ENCODE measurements at regions not wholly inside any gene's neighbourhood (a gene's known extent, or its start where the extent isn't known, plus 50 kb on each side); places are given as distances from the start of the nearest gene placed in this dataset.
A peak's percentile ranks its signal among the peaks of the same experiment; 100 is the strongest.

DNA sequence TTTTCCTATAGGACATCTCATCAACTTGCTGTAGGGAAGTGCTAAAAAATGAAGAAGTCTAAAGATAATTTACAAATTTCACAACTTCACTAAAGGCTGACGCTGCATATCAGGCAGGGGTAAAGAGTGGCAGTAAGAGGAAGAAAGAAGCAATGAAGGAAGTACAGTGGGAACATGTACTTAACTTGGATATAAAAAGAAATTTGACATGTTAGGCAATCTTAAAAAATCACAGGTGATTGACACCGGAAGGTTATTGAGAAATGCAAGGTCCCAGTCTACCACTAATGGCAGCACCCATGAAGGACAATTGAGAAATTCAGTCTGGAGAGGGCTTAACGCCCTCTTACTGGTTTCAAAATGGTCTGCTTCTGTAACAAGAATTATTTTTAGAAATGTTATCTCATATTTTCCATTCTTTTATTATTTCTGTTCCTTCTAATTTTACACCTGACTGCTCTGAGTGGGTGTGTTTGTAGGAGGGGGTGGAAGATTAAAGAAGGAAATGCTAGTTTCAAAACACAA lies 358.1 kb downstream of the KCNJ2 start:
- peaks cover 0 to 29% (median 8%) of the 10 kb centered on the region in 9 donors for H3K4me1 ChIP-seq
- peak overlapping the region in 6 of 10 donors; percentile 27 to 71 (median 52) for H3K27ac ChIP-seq
- TF ChIP-seq, protein P1, sequence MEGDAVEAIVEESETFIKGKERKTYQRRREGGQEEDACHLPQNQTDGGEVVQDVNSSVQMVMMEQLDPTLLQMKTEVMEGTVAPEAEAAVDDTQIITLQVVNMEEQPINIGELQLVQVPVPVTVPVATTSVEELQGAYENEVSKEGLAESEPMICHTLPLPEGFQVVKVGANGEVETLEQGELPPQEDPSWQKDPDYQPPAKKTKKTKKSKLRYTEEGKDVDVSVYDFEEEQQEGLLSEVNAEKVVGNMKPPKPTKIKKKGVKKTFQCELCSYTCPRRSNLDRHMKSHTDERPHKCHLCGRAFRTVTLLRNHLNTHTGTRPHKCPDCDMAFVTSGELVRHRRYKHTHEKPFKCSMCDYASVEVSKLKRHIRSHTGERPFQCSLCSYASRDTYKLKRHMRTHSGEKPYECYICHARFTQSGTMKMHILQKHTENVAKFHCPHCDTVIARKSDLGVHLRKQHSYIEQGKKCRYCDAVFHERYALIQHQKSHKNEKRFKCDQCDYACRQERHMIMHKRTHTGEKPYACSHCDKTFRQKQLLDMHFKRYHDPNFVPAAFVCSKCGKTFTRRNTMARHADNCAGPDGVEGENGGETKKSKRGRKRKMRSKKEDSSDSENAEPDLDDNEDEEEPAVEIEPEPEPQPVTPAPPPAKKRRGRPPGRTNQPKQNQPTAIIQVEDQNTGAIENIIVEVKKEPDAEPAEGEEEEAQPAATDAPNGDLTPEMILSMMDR (IDR thresholded peaks at IDR 0.05), result no peak
- ATAC-seq, result peak; percentile 63 to 95 (median 76)
- intact Hi-C loops (cut with DNase I), result loop anchor here in 2 of 10 donors (10.0 kb wide), 3 partner anchors 53 to 353 kb away; no protein-coding TSS in a partner anchor
- no peaks in the 10 kb centered on the region for H3K27me3 ChIP-seq
- H3K4me3 ChIP-seq, result no peak overlapping the region
- 51 to 53% methylated on average over 3 of the region's 3 CpGs for WGBS, 2 donors
- DNase-seq, result no peak
- no peaks in the 10 kb centered on the region for H3K36me3 ChIP-seq
- no peaks in the 10 kb centered on the region for H3K9me3 ChIP-seq

DNA sequence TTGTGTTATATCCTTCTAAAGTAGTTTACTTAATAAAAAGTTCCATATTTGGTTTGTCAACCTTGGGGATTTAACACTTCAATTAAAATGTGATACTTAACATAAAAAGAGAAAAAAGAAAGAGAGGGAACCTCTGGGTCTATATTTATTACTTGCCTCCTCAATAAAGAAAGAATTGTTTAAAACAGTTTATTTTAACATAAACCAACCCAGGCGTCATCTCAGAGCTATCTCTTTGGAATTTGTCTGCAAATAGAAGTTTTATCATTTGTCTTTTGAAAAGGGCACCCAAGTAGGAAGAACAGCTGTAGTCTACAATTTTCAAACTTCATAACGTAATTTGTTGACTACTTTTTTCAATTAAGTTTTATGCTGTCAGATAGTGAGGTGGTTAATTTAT lies 364.1 kb downstream of the KCNJ2 start:
- no peak for ATAC-seq
- DNase-seq, result no peak
- Histone ChIP-seq H3K4me1 (peaks cover 0 to 2% (median 0%) of the 10 kb centered on the region in 9 donors), H3K4me3 (no peak overlapping the region), H3K36me3 (no peaks in the 10 kb centered on the region), H3K27ac (no peak overlapping the region), H3K9me3 (no peaks in the 10 kb centered on the region), H3K27me3 (no peaks in the 10 kb centered on the region)
- intact Hi-C loops (cut with DNase I), result no loop called here
- TF ChIP-seq, protein P1 (IDR thresholded peaks at IDR 0.05), result no peak
- WGBS, 2 donors, result 64 to 76% methylated on average over 2 of the region's 2 CpGs

DNA sequence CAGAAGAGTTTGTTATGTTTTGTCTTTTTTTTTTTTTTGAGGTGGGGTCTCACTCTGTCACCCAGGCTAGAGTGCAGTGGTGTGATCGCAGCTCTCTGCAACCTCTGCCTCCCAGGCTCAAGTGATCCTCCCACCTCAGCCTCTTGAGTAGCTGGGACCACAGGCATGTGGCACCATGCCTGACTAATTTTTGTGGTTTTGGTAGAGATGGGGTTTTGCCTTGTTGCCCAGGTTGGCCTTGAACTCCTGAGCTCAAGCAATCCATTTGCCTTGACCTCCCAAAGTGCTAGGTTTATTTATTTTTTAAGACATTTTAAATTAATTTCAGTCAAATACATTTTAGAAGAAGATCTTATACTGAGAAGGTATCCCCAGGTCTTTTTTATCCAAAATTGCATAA lies 366.7 kb downstream of the KCNJ2 start:
- no peak for DNase-seq
- 94 to 96% methylated on average over 1 of the region's 1 CpG for WGBS, 2 donors
- intact Hi-C loops (cut with DNase I), result no loop called here
- ATAC-seq, result no peak
- H3K27ac ChIP-seq, result no peak overlapping the region
- no peak overlapping the region for H3K4me3 ChIP-seq
- H3K9me3 ChIP-seq, result no peaks in the 10 kb centered on the region
- no peaks in the 10 kb centered on the region for H3K36me3 ChIP-seq
- TF ChIP-seq, protein P1 (IDR thresholded peaks at IDR 0.05), result no peak
- no peaks in the 10 kb centered on the region for H3K27me3 ChIP-seq
- H3K4me1 ChIP-seq, result peaks cover 0 to 6% (median 0%) of the 10 kb centered on the region in 9 donors

DNA sequence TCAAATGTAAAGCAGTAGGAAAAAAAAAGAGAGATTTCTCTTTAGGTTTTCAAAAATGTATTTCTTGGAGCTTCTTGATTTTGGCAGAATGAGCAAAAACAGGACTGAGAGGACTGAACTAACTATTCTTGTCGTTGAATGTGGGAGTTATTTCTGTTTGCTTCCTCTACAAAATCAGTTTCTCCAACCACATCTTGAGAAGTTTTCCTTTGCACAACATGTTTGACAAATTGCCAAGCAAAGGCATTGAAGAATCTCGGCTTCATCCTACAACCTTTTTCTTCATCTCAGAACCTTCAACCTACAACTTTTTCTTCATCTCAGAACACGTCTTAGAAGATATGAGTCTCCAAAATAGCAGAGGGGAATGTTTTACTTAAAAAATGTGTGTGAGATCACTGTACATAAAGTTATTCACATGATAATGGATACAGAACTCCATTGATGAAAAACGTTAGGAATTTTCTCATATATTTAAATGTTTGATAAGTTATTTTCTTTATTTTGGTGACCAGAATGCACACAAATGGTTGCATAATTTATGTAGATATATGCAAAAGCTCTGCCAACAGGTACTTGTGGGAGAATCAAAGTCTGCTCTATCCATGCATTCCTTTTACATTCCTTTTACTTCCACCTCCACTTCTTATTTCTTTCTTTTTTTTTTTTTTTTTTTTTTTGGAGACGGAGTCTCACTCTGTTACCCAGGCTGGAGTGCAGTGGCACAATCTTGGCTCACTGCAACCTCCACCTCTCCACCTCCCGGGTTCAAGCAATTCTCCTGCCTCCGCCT lies 370.0 kb downstream of the KCNJ2 start:
- TF ChIP-seq, protein P1 (IDR thresholded peaks at IDR 0.05), result no peak
- H3K27ac ChIP-seq, result no peak overlapping the region
- 56 to 69% methylated on average over 7 of the region's 7 CpGs for WGBS, 2 donors
- no peaks in the 10 kb centered on the region for H3K9me3 ChIP-seq
- ATAC-seq (no peak), DNase-seq (no peak)
- no peak overlapping the region for H3K4me3 ChIP-seq
- H3K27me3 ChIP-seq, result no peaks in the 10 kb centered on the region
- intact Hi-C loops (cut with DNase I), result no loop called here
- H3K4me1 ChIP-seq, result peaks cover 0 to 6% (median 0%) of the 10 kb centered on the region in 9 donors
- H3K36me3 ChIP-seq, result no peaks in the 10 kb centered on the region
